GM12878 (cell line): ENCODE measurements at regions not wholly inside any gene's neighbourhood (a gene's known extent, or its start where the extent isn't known, plus 50 kb on each side); places are given as distances from the start of the nearest gene placed in this dataset.

Source experiments
- ATAC-seq: fragments of 200-7000 bp; cut with Tn5 transposase; 3 replicates; pipeline ENCODE4 v1.9.1; 2020; ENCODE audit warnings: mild to moderate bottlenecking, moderate library complexity
- BruUV-seq: library from RNA; stranded (reverse); fragments of 400-500 nt; replicated peaks from 2 replicates; lab custom pipeline; 2021; lab: Mats Ljungman, UMichigan
- CTCF ChIA-PET: fragments of 300-600 bp; sonication (Branson Sonifier 250); formaldehyde crosslinking; extraction: SDS; loops from one replicate; lab custom pipeline; 2021; ENCODE audit warnings: inconsistent platforms; lab: Yijun Ruan, JAX
- POLR2A ChIA-PET: fragments of 350-600 bp; formaldehyde crosslinking; extraction: SDS; loops from one replicate; lab custom pipeline; 2021; ENCODE audit warnings: inconsistent platforms; lab: Charles Lee
- RAD21 ChIA-PET: fragments of 300-600 bp; sonication (Branson Sonifier 250); formaldehyde crosslinking; loops from one replicate; lab custom pipeline; 2023; ENCODE audit warnings: antibody characterized with exemption; ENCODE audit not compliant: unreplicated experiment; lab: Charles Lee
- SMC1A ChIA-PET: fragments of 300-600 bp; sonication (Branson Sonifier 250); formaldehyde crosslinking; loops from one replicate; lab custom pipeline; 2023; ENCODE audit not compliant: unreplicated experiment, uncharacterized antibody; lab: Charles Lee
- DNase-seq: peaks from one replicate; pipeline ENCODE4 v3.0.0-alpha.2; 2011; ENCODE audit warnings: low read depth, low spot score
- FAIRE-seq: peaks from 3 replicates; lab custom pipeline; 2011; peaks lifted over from hg19 to GRCh38; lab: Jason Lieb, UNC
- H2AFZ ChIP-seq: 2 replicates; pipeline ENCODE4 v1.6.0; 2011; ENCODE audit warnings: low read depth, low read length, control low read depth; ENCODE audit not compliant: control insufficient read depth
- H3K27ac ChIP-seq: 2 replicates; pipeline ENCODE4 v1.5.1; 2011; ENCODE audit warnings: control low read depth; ENCODE audit not compliant: control insufficient read depth, insufficient read depth
- H3K27me3 ChIP-seq, 2 experiments: replicated peaks in 1 of 2; 2 replicates each; pipeline versions ENCODE4 v1.6.0 to v1.6.1; 2011; ENCODE audit warnings: low read length in 1 of 2; ENCODE audit not compliant: control insufficient read depth in 2 of 2, insufficient read depth in 2 of 2
- H3K36me3 ChIP-seq, 2 experiments: 2 replicates each; pipeline ENCODE4 v1.5.1; 2011; ENCODE audit warnings: low read length in 1 of 2; ENCODE audit not compliant: control insufficient read depth in 2 of 2, insufficient read depth in 2 of 2
- H3K4me1 ChIP-seq: 2 replicates; pipeline ENCODE4 v1.6.1; 2011; ENCODE audit warnings: mild to moderate bottlenecking, low read length, moderate library complexity, mixed read lengths; ENCODE audit not compliant: control insufficient read depth, insufficient read depth
- H3K4me2 ChIP-seq: 2 replicates; pipeline ENCODE4 v1.6.0; 2011; ENCODE audit warnings: control low read depth; ENCODE audit not compliant: control insufficient read depth, insufficient read depth
- H3K4me3 ChIP-seq: fragments of 200-600 bp; sonication (generic); 2 replicates; pipeline ENCODE4 v1.5.1; 2016
- H3K79me2 ChIP-seq: 2 replicates; pipeline ENCODE4 v1.6.0; 2011; ENCODE audit warnings: low read length; ENCODE audit not compliant: control insufficient read depth, insufficient read depth
- H3K9ac ChIP-seq: 2 replicates; pipeline ENCODE4 v1.8.0; 2011; ENCODE audit warnings: low read length, control low read depth, mixed read lengths; ENCODE audit not compliant: control insufficient read depth, insufficient read depth
- H3K9me3 ChIP-seq: replicated peaks from 3 replicates; pipeline ENCODE4 v1.5.1; 2011; ENCODE audit warnings: mild to moderate bottlenecking, low read length; ENCODE audit not compliant: control insufficient read depth, insufficient read depth
- H4K20me1 ChIP-seq: 2 replicates; pipeline ENCODE4 v1.6.0; 2011; ENCODE audit not compliant: control insufficient read depth, insufficient read depth
- ELK1 ChIP-seq: IDR thresholded peaks from 2 replicates; pipeline ENCODE4 v1.6.1; 2012; ENCODE audit warnings: low read depth, low read length, improper control_type of control experiment
- FOXK2 ChIP-seq: fragments of 450-650 bp; IDR thresholded peaks from 2 replicates; pipeline ENCODE4 v1.6.1; 2017; ENCODE audit warnings: mild to moderate bottlenecking, moderate library complexity
- IKZF1 ChIP-seq: fragments of 450-650 bp; conservative IDR thresholded peaks from 2 replicates; pipeline ENCODE4 v1.6.1; 2017; ENCODE audit warnings: antibody characterized with exemption, mild to moderate bottlenecking
- IRF5 ChIP-seq: fragments of 450-650 bp; IDR thresholded peaks from 2 replicates; pipeline ENCODE4 v1.6.1; 2017; ENCODE audit warnings: borderline replicate concordance
- MEF2B ChIP-seq: fragments of 450-650 bp; IDR thresholded peaks from 2 replicates; pipeline ENCODE4 v1.6.1; 2018; ENCODE audit warnings: mild to moderate bottlenecking, moderate library complexity; ENCODE audit not compliant: partially characterized antibody, poor library complexity, severe bottlenecking
- NR2C1 ChIP-seq: fragments of 450-650 bp; IDR thresholded peaks from 2 replicates; pipeline ENCODE4 v1.6.1; 2017; ENCODE audit warnings: antibody characterized with exemption, mild to moderate bottlenecking, moderate library complexity
- POLR2AphosphoS2 ChIP-seq: IDR thresholded peaks from 2 replicates; pipeline ENCODE4 v1.6.1; 2011; ENCODE audit warnings: low read depth, mild to moderate bottlenecking, low read length, improper control_type of control experiment, moderate library complexity
- RAD21 ChIP-seq: IDR thresholded peaks from 2 replicates; pipeline ENCODE4 v1.6.1; 2011; ENCODE audit warnings: mild to moderate bottlenecking, low read depth, low read length, moderate library complexity; ENCODE audit not compliant: insufficient read depth
- SUZ12 ChIP-seq: fragments of 200-600 bp; sonication (generic); IDR thresholded peaks from one replicate; pipeline ENCODE4 v1.6.1; 2018; ENCODE audit warnings: antibody characterized with exemption, mild to moderate bottlenecking; ENCODE audit not compliant: unreplicated experiment
- WRNIP1 ChIP-seq: IDR thresholded peaks from 2 replicates; pipeline ENCODE4 v1.6.1; 2011; ENCODE audit warnings: low read depth, low read length, improper control_type of control experiment, borderline replicate concordance
- ZBTB33 ChIP-seq: fragments of 450-650 bp; IDR thresholded peaks from 2 replicates; pipeline ENCODE4 v1.6.1; 2017; ENCODE audit warnings: mild to moderate bottlenecking
- ZNF384 ChIP-seq: IDR thresholded peaks from 2 replicates; pipeline ENCODE4 v1.6.1; 2012; ENCODE audit warnings: low read depth, mild to moderate bottlenecking, low read length, improper control_type of control experiment, borderline replicate concordance
- WGBS: methylation state at CpG from one replicate; pipeline ENCODE4 v1.1.6; 2016; ENCODE audit warnings: low lambda C conversion rate; ENCODE audit not compliant: insufficient replicate concordance, insufficient coverage; ENCODE audit errors: missing lambda C conversion rate; 5-methylcytosine and 5-hydroxymethylcytosine counted together
- in situ Hi-C: fragments of 300-500 bp; cut with MboI; formaldehyde crosslinking; loops from 9 replicates; pipeline ENCODE4 v1.14.3; 2018; ENCODE audit warnings: mixed read lengths
- intact Hi-C: fragments of 100-400 bp; cut with micrococcal nuclease; formaldehyde crosslinking; loops from one replicate; pipeline ENCODE4 v1.14.2; 2022; ENCODE audit not compliant: unreplicated experiment
- TF ChIP-seq, protein P1 (sequence below): IDR thresholded peaks from 2 replicates; pipeline ENCODE4 v1.6.1; 2012; ENCODE audit warnings: improper control_type of control experiment, low read depth, low read length; ENCODE audit not compliant: insufficient replicate concordance

DNA sequence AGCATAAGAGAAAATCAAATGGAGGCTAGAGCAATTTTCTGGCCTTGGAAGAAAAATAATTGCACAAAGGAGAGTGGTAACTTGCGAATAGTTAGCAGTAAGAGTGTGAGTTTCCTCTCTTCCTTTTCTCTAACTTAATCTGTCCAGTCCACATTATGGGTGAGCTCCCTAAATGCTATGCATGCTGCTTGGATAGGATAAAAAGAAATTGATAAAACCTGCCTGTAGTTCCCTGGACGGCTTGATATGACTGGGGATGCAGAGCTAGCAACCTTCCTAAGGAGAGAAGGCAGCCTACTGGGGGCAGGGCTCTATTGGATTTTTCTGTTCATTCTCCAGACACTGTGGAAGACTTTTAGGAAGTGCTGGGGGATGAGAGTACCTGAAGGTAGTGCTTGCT is 311.3 kb downstream of the LMO7 start:
- TF ChIP-seq WRNIP1 (no peak), ZBTB33 (no peak), ZNF384 (no peak), POLR2AphosphoS2 (no peak), FOXK2 (no peak), NR2C1 (no peak), IRF5 (no peak), ELK1 (no peak), RAD21 (no peak), SUZ12 (no peak), MEF2B (no peak), IKZF1 (no peak)
- TF ChIP-seq, protein P1, sequence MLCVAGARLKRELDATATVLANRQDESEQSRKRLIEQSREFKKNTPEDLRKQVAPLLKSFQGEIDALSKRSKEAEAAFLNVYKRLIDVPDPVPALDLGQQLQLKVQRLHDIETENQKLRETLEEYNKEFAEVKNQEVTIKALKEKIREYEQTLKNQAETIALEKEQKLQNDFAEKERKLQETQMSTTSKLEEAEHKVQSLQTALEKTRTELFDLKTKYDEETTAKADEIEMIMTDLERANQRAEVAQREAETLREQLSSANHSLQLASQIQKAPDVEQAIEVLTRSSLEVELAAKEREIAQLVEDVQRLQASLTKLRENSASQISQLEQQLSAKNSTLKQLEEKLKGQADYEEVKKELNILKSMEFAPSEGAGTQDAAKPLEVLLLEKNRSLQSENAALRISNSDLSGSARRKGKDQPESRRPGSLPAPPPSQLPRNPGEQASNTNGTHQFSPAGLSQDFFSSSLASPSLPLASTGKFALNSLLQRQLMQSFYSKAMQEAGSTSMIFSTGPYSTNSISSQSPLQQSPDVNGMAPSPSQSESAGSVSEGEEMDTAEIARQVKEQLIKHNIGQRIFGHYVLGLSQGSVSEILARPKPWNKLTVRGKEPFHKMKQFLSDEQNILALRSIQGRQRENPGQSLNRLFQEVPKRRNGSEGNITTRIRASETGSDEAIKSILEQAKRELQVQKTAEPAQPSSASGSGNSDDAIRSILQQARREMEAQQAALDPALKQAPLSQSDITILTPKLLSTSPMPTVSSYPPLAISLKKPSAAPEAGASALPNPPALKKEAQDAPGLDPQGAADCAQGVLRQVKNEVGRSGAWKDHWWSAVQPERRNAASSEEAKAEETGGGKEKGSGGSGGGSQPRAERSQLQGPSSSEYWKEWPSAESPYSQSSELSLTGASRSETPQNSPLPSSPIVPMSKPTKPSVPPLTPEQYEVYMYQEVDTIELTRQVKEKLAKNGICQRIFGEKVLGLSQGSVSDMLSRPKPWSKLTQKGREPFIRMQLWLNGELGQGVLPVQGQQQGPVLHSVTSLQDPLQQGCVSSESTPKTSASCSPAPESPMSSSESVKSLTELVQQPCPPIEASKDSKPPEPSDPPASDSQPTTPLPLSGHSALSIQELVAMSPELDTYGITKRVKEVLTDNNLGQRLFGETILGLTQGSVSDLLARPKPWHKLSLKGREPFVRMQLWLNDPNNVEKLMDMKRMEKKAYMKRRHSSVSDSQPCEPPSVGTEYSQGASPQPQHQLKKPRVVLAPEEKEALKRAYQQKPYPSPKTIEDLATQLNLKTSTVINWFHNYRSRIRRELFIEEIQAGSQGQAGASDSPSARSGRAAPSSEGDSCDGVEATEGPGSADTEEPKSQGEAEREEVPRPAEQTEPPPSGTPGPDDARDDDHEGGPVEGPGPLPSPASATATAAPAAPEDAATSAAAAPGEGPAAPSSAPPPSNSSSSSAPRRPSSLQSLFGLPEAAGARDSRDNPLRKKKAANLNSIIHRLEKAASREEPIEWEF, result no peak
- no peaks in the 10 kb centered on the region for H3K9me3 ChIP-seq
- H3K9ac ChIP-seq, result no peak overlapping the region
- WGBS, result 22% methylated on average over 2 of the region's 2 CpGs
- no peaks in the 10 kb centered on the region for H3K36me3 ChIP-seq
- ChIA-PET SMC1A (no interaction called here), CTCF (interaction anchor here (0.7 kb wide), 1 partner anchor 89 kb away, joined by 3 read pairs; no protein-coding TSS in a partner anchor), RAD21 (no interaction called here), POLR2A (no interaction called here)
- no peak overlapping the region for H3K27ac ChIP-seq
- H3K27me3 ChIP-seq, result no peaks in the 10 kb centered on the region
- intact Hi-C loops, result no loop called here
- no peak overlapping the region for H3K4me2 ChIP-seq
- no peaks in the 10 kb centered on the region for H4K20me1 ChIP-seq
- H3K4me3 ChIP-seq, result no peak overlapping the region
- H3K4me1 ChIP-seq, result no peaks in the 10 kb centered on the region
- no peaks in the 10 kb centered on the region for H3K79me2 ChIP-seq
- BruUV-seq, result no TSS peak
- in situ Hi-C loops, result no loop called here
- no peak overlapping the region for H2AFZ ChIP-seq
- FAIRE-seq (no peak), ATAC-seq (no peak), DNase-seq (no peak)
